GM06990 (cell line): ENCODE measurements at regions not wholly inside any gene's neighbourhood (a gene's known extent, or its start where the extent isn't known, plus 50 kb on each side); places are given as distances from the start of the nearest gene placed in this dataset.

Source experiments
- DNase-seq: peaks from one replicate; pipeline ENCODE4 v3.0.0-alpha.2; 2011; ENCODE audit not compliant: insufficient read length; ENCODE audit errors: extremely low read depth
- H3K27me3 ChIP-seq: replicated peaks from 2 replicates; pipeline ENCODE4 v1.6.0; 2011; ENCODE audit warnings: low read length; ENCODE audit not compliant: control insufficient read depth, insufficient read depth
- H3K36me3 ChIP-seq: 2 replicates; pipeline ENCODE4 v1.5.1; 2011; ENCODE audit warnings: low read length; ENCODE audit not compliant: control insufficient read depth, insufficient read depth
- H3K4me3 ChIP-seq: replicated peaks from 2 replicates; pipeline ENCODE4 v1.5.1; 2011; ENCODE audit warnings: low read depth, mild to moderate bottlenecking, control low read depth, low read length
- CTCF ChIP-seq: IDR thresholded peaks from 2 replicates; pipeline ENCODE4 v1.5.1; 2011; ENCODE audit warnings: low read length, control low read depth, mild to moderate bottlenecking, inconsistent platforms; ENCODE audit not compliant: insufficient read depth, poor library complexity, severe bottlenecking

- DNase-seq, result no peak
- TF ChIP-seq CTCF, result no peak
- Histone ChIP-seq H3K36me3 (no peaks in the 10 kb centered on the region), H3K4me3 (no peak overlapping the region), H3K27me3 (no peaks in the 10 kb centered on the region)
Observed at GRCh38 chr1:193415256-193415655, 228.8 kb upstream of the B3GALT2 start.

GRCh38 chr1:193413376-193413775 is 227.0 kb upstream of the B3GALT2 start:
- H3K27me3 ChIP-seq, result no peaks in the 10 kb centered on the region
- no peaks in the 10 kb centered on the region for H3K36me3 ChIP-seq
- DNase-seq, result no peak
- H3K4me3 ChIP-seq, result no peak overlapping the region
- no peak for TF ChIP-seq CTCF

- Histone ChIP-seq H3K36me3 (no peaks in the 10 kb centered on the region), H3K27me3 (no peaks in the 10 kb centered on the region), H3K4me3 (no peak overlapping the region)
- no peak for DNase-seq
- TF ChIP-seq CTCF, result no peak
Observed at GRCh38 chr1:193412748-193413147, 226.3 kb upstream of the B3GALT2 start.

- Histone ChIP-seq H3K27me3 (no peaks in the 10 kb centered on the region), H3K36me3 (no peaks in the 10 kb centered on the region), H3K4me3 (no peak overlapping the region)
- TF ChIP-seq CTCF, result no peak
- no peak for DNase-seq
Observed at GRCh38 chr1:193411714-193412113, 225.3 kb upstream of the B3GALT2 start.

- Histone ChIP-seq H3K36me3 (no peaks in the 10 kb centered on the region), H3K27me3 (no peaks in the 10 kb centered on the region), H3K4me3 (no peak overlapping the region)
- no peak for TF ChIP-seq CTCF
- DNase-seq, result no peak
Observed at GRCh38 chr1:193411215-193411614, 224.8 kb upstream of the B3GALT2 start.

GRCh38 chr1:193408782-193409293 is 222.4 kb upstream of the B3GALT2 start:
- no peak for TF ChIP-seq CTCF
- Histone ChIP-seq H3K36me3 (no peaks in the 10 kb centered on the region), H3K27me3 (no peaks in the 10 kb centered on the region), H3K4me3 (no peak overlapping the region)
- DNase-seq, result no peak
